ENCODE measurements at regions not wholly inside any gene's neighbourhood (a gene's known extent, or its start where the extent isn't known, plus 50 kb on each side); places are given as distances from the start of the nearest gene placed in this dataset.
"Not testable (repeated sequence)": the region's sequence is repeated elsewhere in the genome, so short reads cannot be mapped to it uniquely, and the experiment has no call there.

- no peak for TF ChIP-seq CTCF (IDR thresholded peaks at IDR 0.05; ENCODE audit: insufficient read depth, low read depth, low read length)
- H3K4me3 ChIP-seq (ENCODE audit: low read depth, low read length): no peak overlapping the region
- DNase-seq (ENCODE audit: low read depth): no peak
These were observed 1150.4 kb upstream of the INTU start for GRCh38 chr4:126482311-126482710.

GRCh38 chr4:126486377-126486776 is 1146.4 kb upstream of the INTU start:
- DNase-seq (ENCODE audit: low read depth): no peak
- TF ChIP-seq CTCF (IDR thresholded peaks at IDR 0.05; ENCODE audit: insufficient read depth, low read depth, low read length): no peak
- no peak overlapping the region for H3K4me3 ChIP-seq (ENCODE audit: low read depth, low read length)

GRCh38 chr4:126489826-126490463 is 1142.8 kb upstream of the INTU start:
- H3K4me3 ChIP-seq (ENCODE audit: low read depth, low read length): no peak overlapping the region
- no peak for DNase-seq (ENCODE audit: low read depth)
- no peak for TF ChIP-seq CTCF (IDR thresholded peaks at IDR 0.05; ENCODE audit: insufficient read depth, low read depth, low read length)

GRCh38 chr4:126495163-126495752 is 1137.5 kb upstream of the INTU start:
- TF ChIP-seq CTCF (IDR thresholded peaks at IDR 0.05; ENCODE audit: insufficient read depth, low read depth, low read length): no peak
- DNase-seq (ENCODE audit: low read depth): no peak
- no peak overlapping the region for H3K4me3 ChIP-seq (ENCODE audit: low read depth, low read length)

- TF ChIP-seq CTCF (IDR thresholded peaks at IDR 0.05; ENCODE audit: insufficient read depth, low read depth, low read length): no peak
These were observed 1119.8 kb upstream of the INTU start for GRCh38 chr4:126512979-126513378.

GRCh38 chr4:126513596-126513995 is 1119.2 kb upstream of the INTU start:
- no peak for TF ChIP-seq CTCF (IDR thresholded peaks at IDR 0.05; ENCODE audit: insufficient read depth, low read depth, low read length)
- H3K4me3 ChIP-seq (ENCODE audit: low read depth, low read length): no peak overlapping the region
- DNase-seq (ENCODE audit: low read depth): no peak

More at GRCh38 chr4:126512979-126513378, 1119.8 kb upstream of the INTU start:
- H3K4me3 ChIP-seq (ENCODE audit: low read depth, low read length): no peak overlapping the region
- DNase-seq (ENCODE audit: low read depth): no peak

GRCh38 chr4:126520731-126521130 is 1112.0 kb upstream of the INTU start:
- TF ChIP-seq CTCF (IDR thresholded peaks at IDR 0.05; ENCODE audit: insufficient read depth, low read depth, low read length): no peak
- H3K4me3 ChIP-seq (ENCODE audit: low read depth, low read length): no peak overlapping the region
- DNase-seq (ENCODE audit: low read depth): no peak

- H3K4me3 ChIP-seq (ENCODE audit: low read depth, low read length); DNase-seq (ENCODE audit: low read depth): not testable (repeated sequence)
These were observed 1107.4 kb upstream of the INTU start for GRCh38 chr4:126525400-126525799.

All from fibroblast of villous mesenchyme (primary cell).